ENCODE measurements at regions not wholly inside any gene's neighbourhood (a gene's known extent, or its start where the extent isn't known, plus 50 kb on each side); places are given as distances from the start of the nearest gene placed in this dataset.
A peak's percentile ranks its signal among the peaks of the same experiment; 100 is the strongest.

DNA sequence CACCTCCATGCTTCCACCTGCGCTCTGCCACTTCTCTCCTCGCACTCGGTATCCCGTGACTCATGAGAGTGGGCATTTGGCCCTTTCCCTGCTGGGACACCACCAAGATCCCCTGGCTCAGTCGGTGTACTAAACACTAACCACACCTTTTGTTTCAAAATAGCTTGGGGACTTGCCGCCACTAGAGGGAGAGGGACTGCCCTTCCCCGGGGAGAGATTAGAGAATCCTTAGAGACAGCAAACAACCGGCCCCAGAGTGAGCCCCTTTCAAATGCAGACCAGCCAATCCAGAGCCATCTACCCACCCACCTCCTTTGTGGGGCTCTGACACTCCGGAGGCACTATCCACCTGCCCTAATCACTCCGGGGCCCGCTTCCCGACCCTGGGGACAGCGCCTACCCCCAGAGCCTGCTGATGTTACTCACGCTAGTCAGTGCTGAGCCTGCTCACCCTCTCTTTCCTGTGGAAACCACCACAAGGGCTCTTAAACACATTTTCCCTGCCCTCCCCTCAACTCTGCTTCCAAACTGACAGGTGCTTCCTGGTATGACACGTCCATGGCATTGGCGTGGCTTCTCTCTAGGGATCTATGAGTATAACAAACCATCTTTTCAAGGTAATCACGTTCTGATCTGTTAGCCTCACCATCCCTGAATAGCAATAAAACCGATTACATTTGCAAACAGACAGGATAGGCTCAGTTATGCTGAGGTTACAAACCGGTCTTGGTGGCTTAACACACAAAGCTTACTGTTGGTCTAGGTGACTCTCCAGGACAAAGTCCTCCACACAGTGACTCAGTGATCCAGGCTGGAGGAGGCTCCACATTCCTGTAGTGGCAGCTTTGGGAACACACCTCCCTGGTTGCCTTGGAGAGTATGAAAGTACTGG is 180.1 kb upstream of the MVB12B start:
- H3K27ac ChIP-seq: no peak overlapping the region
- 14 to 17% methylated on average over 19 of the region's 19 CpGs for WGBS, 2 donors
- peaks cover 0 to 24% (median 19%) of the 10 kb centered on the region in 4 donors for H3K4me1 ChIP-seq
- H3K9me3 ChIP-seq: no peaks in the 10 kb centered on the region
- no peaks in the 10 kb centered on the region for H3K36me3 ChIP-seq
- TF ChIP-seq EP300 (IDR thresholded peaks at IDR 0.05) (no peak), POLR2AphosphoS5 (IDR thresholded peaks at IDR 0.05) (no peak), POLR2A (IDR thresholded peaks at IDR 0.05) (no peak)
- TF ChIP-seq, protein P1, sequence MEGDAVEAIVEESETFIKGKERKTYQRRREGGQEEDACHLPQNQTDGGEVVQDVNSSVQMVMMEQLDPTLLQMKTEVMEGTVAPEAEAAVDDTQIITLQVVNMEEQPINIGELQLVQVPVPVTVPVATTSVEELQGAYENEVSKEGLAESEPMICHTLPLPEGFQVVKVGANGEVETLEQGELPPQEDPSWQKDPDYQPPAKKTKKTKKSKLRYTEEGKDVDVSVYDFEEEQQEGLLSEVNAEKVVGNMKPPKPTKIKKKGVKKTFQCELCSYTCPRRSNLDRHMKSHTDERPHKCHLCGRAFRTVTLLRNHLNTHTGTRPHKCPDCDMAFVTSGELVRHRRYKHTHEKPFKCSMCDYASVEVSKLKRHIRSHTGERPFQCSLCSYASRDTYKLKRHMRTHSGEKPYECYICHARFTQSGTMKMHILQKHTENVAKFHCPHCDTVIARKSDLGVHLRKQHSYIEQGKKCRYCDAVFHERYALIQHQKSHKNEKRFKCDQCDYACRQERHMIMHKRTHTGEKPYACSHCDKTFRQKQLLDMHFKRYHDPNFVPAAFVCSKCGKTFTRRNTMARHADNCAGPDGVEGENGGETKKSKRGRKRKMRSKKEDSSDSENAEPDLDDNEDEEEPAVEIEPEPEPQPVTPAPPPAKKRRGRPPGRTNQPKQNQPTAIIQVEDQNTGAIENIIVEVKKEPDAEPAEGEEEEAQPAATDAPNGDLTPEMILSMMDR (IDR thresholded peaks at IDR 0.05): no peak
- H3K4me3 ChIP-seq: no peak overlapping the region
- no peaks in the 10 kb centered on the region for H3K27me3 ChIP-seq
- no peak for DNase-seq
- intact Hi-C loops (cut with DNase I): no loop called here

DNA sequence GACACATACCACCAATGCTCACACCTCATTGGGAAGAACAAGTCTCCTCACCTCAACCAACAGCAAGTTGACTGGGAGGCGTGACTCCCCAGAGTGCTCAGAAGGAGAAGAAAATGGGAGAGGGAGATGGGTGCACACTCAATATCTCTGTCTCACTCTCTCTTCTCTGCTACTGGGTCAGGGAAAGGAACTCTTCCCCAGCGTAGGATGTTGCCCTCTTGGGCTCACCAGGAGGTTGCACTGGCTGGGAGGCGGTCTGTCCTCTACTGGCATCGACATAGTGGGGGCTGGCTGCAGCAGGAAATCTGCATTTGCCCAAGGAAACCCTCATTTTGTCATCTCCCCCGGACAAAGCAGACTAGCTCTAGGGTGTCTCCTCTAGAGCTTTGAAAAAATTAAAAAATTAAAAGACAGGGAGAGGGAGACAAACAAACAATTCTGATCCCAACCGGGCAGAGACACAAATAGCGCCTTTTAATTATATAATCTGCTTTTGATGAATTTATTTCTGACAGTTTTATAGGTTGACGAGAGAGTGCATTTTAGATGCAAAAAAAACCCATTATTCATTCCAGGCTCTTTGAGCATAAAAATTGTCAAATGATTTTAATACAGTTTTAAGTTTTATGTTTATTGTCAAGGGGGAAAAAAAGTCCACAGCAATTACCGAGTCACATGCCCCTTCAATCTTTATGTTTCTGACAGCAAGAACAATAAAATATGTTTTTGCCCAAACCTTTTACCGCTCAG is 179.3 kb upstream of the MVB12B start:
- Histone ChIP-seq H3K36me3 (no peaks in the 10 kb centered on the region), H3K27ac (no peak overlapping the region), H3K4me3 (no peak overlapping the region), H3K27me3 (no peaks in the 10 kb centered on the region), H3K9me3 (no peaks in the 10 kb centered on the region), H3K4me1 (peaks cover 0 to 32% (median 26%) of the 10 kb centered on the region in 4 donors)
- intact Hi-C loops (cut with DNase I): no loop called here
- DNase-seq: peak; percentile 20
- WGBS, 2 donors: 58 to 64% methylated on average over 10 of the region's 10 CpGs
- TF ChIP-seq POLR2AphosphoS5 (IDR thresholded peaks at IDR 0.05) (no peak), POLR2A (IDR thresholded peaks at IDR 0.05) (no peak), EP300 (IDR thresholded peaks at IDR 0.05) (no peak)
- TF ChIP-seq, protein P1 (IDR thresholded peaks at IDR 0.05): no peak

DNA sequence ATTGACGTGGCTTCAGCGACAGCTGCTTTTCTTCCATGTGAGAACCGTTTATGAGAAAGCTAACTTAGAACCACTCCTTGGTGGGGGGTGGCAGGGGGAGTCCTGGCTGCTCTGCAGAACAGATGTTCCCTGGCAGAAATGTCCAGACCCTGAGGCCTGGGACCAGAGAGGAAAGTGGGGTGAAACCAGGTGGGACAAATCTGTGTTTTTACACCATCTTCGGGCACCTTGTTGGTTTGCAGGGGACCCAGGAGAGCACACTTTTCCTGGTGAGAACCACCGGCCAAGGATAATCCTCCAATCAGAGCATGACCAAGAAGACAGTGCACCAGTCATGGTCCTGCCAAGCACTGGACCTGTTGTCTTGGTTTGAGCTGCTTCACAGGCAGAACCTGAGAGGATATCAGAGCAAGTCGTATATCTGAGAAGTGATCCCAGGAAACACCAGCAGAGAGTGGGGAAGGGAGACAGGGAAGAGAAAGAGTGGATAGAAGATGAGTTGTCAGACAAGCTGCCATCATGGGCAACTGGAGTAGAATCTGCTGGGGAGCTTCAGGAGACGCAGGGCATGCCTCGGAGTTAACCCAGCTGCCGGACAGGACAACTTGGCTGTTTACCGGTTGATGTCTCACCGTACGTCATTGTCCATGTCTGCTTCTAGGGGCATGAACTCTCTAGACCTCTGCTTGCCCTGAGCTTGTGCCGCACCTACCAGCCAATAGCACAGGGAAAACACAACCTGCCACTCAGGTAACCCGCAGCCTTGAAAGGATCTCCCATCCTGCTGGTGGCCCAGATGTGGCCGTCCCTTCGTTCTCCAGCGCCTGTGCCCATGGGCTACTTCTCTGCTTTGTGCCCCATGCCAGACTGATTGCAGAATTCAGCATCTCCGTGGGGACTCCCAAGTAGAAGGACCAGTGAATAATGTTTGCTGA is 178.4 kb upstream of the MVB12B start:
- WGBS, 2 donors: 80 to 82% methylated on average over 18 of the region's 18 CpGs
- DNase-seq: peak; percentile 27

DNA sequence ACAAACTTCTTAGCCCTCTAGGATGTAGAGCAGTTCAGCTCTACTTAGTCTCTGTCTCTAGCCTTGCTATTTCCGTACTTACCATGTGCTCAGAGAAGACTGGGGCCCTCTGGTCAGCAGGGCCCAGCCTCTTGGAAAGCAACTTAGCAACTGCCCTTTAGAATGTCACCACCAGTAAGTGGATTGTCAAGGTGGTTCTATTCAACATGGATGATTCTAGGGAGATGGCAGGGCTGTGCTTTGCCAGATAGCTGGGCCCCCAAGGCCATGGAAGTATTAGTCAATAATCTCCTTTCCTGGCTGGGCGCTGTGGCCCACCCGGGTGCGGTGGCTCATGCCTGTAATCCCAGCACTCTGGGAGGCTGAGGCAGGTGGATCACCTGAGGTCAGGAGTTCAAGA is 177.6 kb upstream of the MVB12B start:
- no peaks in the 10 kb centered on the region for H3K36me3 ChIP-seq
- no peak for DNase-seq
- no peaks in the 10 kb centered on the region for H3K9me3 ChIP-seq
- H3K27ac ChIP-seq: no peak overlapping the region
- peaks cover 0 to 32% (median 25%) of the 10 kb centered on the region in 4 donors for H3K4me1 ChIP-seq
- H3K4me3 ChIP-seq: no peak overlapping the region
- H3K27me3 ChIP-seq: no peaks in the 10 kb centered on the region
- WGBS, 2 donors: 81 to 96% methylated on average over 4 of the region's 4 CpGs
- TF ChIP-seq POLR2AphosphoS5 (IDR thresholded peaks at IDR 0.05) (no peak), POLR2A (IDR thresholded peaks at IDR 0.05) (no peak), EP300 (IDR thresholded peaks at IDR 0.05) (no peak)
- TF ChIP-seq, protein P1 (IDR thresholded peaks at IDR 0.05): no peak
- intact Hi-C loops (cut with DNase I): no loop called here

More for the DNA sequence above, 178.4 kb upstream of the MVB12B start:
- intact Hi-C loops (cut with DNase I): no loop called here
- H3K9me3 ChIP-seq: no peaks in the 10 kb centered on the region
- no peak overlapping the region for H3K27ac ChIP-seq
- no peak overlapping the region for H3K4me3 ChIP-seq
- H3K4me1 ChIP-seq: peaks cover 0 to 32% (median 26%) of the 10 kb centered on the region in 4 donors
- TF ChIP-seq POLR2AphosphoS5 (IDR thresholded peaks at IDR 0.05) (no peak), POLR2A (IDR thresholded peaks at IDR 0.05) (no peak), EP300 (IDR thresholded peaks at IDR 0.05) (no peak)
- TF ChIP-seq, protein P1 (IDR thresholded peaks at IDR 0.05): no peak
- H3K27me3 ChIP-seq: no peaks in the 10 kb centered on the region
- no peaks in the 10 kb centered on the region for H3K36me3 ChIP-seq
